Hepatocyte (in vitro differentiated cells): ENCODE measurements at regions not wholly inside any gene's neighbourhood (a gene's known extent, or its start where the extent isn't known, plus 50 kb on each side); places are given as distances from the start of the nearest gene placed in this dataset.

Source experiments
- DNase-seq: peaks from one replicate; pipeline ENCODE4 v3.0.0-alpha.2; 2016; ENCODE audit warnings: low spot score
- H2AFZ ChIP-seq: fragments of 200-600 bp; sonication (generic); 2 replicates; pipeline ENCODE4 v1.6.0; 2016; ENCODE audit warnings: antibody characterized with exemption, mild to moderate bottlenecking
- H3K27ac ChIP-seq: fragments of 200-600 bp; sonication (generic); 2 replicates; pipeline ENCODE4 v1.5.1; 2016; ENCODE audit warnings: mild to moderate bottlenecking
- H3K27me3 ChIP-seq: fragments of 200-600 bp; sonication (generic); 2 replicates; pipeline ENCODE4 v1.6.1; 2016
- H3K36me3 ChIP-seq: fragments of 200-600 bp; sonication (generic); replicated peaks from 2 replicates; pipeline ENCODE4 v1.5.1; 2016; ENCODE audit warnings: low read depth; ENCODE audit not compliant: insufficient read depth
- H3K4me1 ChIP-seq: fragments of 200-600 bp; sonication (generic); 2 replicates; pipeline ENCODE4 v1.5.1; 2016; ENCODE audit warnings: mild to moderate bottlenecking, moderate library complexity; ENCODE audit not compliant: insufficient read depth
- H3K4me2 ChIP-seq: fragments of 200-600 bp; sonication (generic); 2 replicates; pipeline ENCODE4 v1.6.0; 2016
- H3K4me3 ChIP-seq: fragments of 200-600 bp; sonication (generic); 2 replicates; pipeline ENCODE4 v1.5.1; 2016; ENCODE audit warnings: mild to moderate bottlenecking
- H3K79me2 ChIP-seq: fragments of 200-600 bp; sonication (generic); 2 replicates; pipeline ENCODE4 v1.6.0; 2017; ENCODE audit warnings: mild to moderate bottlenecking
- H3K9me2 ChIP-seq: fragments of 200-600 bp; sonication (generic); replicated peaks from 2 replicates; pipeline ENCODE4 v1.6.0; 2017; ENCODE audit warnings: mild to moderate bottlenecking; ENCODE audit not compliant: insufficient read depth
- H3K9me3 ChIP-seq: fragments of 200-600 bp; sonication (generic); 2 replicates; pipeline ENCODE4 v1.5.1; 2016; ENCODE audit warnings: low read depth, mild to moderate bottlenecking
- H4K20me1 ChIP-seq: fragments of 200-600 bp; sonication (generic); 2 replicates; pipeline ENCODE4 v1.6.0; 2016; ENCODE audit warnings: mild to moderate bottlenecking; ENCODE audit not compliant: insufficient read depth, poor library complexity, severe bottlenecking
- CTCF ChIP-seq: fragments of 200-600 bp; sonication (generic); IDR thresholded peaks from 2 replicates; pipeline ENCODE4 v1.5.1; 2016; ENCODE audit warnings: antibody characterized with exemption, mild to moderate bottlenecking; ENCODE audit not compliant: poor library complexity
- EZH2 ChIP-seq: fragments of 200-600 bp; sonication (generic); IDR thresholded peaks from 2 replicates; pipeline ENCODE4 v1.6.1; 2016; ENCODE audit warnings: antibody characterized with exemption, mild to moderate bottlenecking, borderline replicate concordance
- EZH2phosphoT487 ChIP-seq: fragments of 200-600 bp; sonication (generic); IDR thresholded peaks from one replicate; pipeline ENCODE4 v1.6.1; 2018; ENCODE audit warnings: antibody characterized with exemption, mild to moderate bottlenecking, low read depth, moderate library complexity; ENCODE audit not compliant: unreplicated experiment, severe bottlenecking
- WGBS: methylation state at CpG from one replicate; pipeline ENCODE4 v1.1.6; 2016; ENCODE audit warnings: low lambda C conversion rate; ENCODE audit errors: missing lambda C conversion rate; 5-methylcytosine and 5-hydroxymethylcytosine counted together

- TF ChIP-seq EZH2 (no peak), EZH2phosphoT487 (no peak), CTCF (no peak)
- Histone ChIP-seq H3K4me3 (no peak overlapping the region), H3K27me3 (no peaks in the 10 kb centered on the region), H2AFZ (no peak overlapping the region), H3K9me3 (no peaks in the 10 kb centered on the region), H3K79me2 (no peaks in the 10 kb centered on the region), H3K4me2 (no peak overlapping the region), H3K9me2 (no peaks in the 10 kb centered on the region), H3K4me1 (no peaks in the 10 kb centered on the region), H3K27ac (no peak overlapping the region), H4K20me1 (no peaks in the 10 kb centered on the region), H3K36me3 (no peaks in the 10 kb centered on the region)
- 93% methylated on average over 10 of the region's 10 CpGs for WGBS
- DNase-seq: no peak
These were observed 132.7 kb upstream of the SLC24A3 start for GRCh38 chr20:19079536-19080299.

- Histone ChIP-seq H3K36me3 (no peaks in the 10 kb centered on the region), H3K4me2 (no peak overlapping the region), H3K27ac (no peak overlapping the region), H3K27me3 (no peaks in the 10 kb centered on the region), H3K4me3 (no peak overlapping the region), H3K9me3 (no peaks in the 10 kb centered on the region), H4K20me1 (no peaks in the 10 kb centered on the region), H3K9me2 (no peaks in the 10 kb centered on the region), H2AFZ (no peak overlapping the region), H3K79me2 (no peaks in the 10 kb centered on the region), H3K4me1 (no peaks in the 10 kb centered on the region)
- TF ChIP-seq CTCF (no peak), EZH2 (no peak), EZH2phosphoT487 (no peak)
- no peak for DNase-seq
- WGBS: 60% methylated on average over 1 of the region's 1 CpG
These were observed 130.5 kb upstream of the SLC24A3 start for GRCh38 chr20:19081937-19082336.

- Histone ChIP-seq H3K27ac (no peak overlapping the region), H3K9me3 (no peaks in the 10 kb centered on the region), H3K4me2 (no peak overlapping the region), H3K79me2 (no peaks in the 10 kb centered on the region), H3K36me3 (no peaks in the 10 kb centered on the region), H3K4me3 (no peak overlapping the region), H4K20me1 (no peaks in the 10 kb centered on the region), H2AFZ (no peak overlapping the region), H3K27me3 (no peaks in the 10 kb centered on the region), H3K9me2 (no peaks in the 10 kb centered on the region), H3K4me1 (no peaks in the 10 kb centered on the region)
- 91% methylated on average over 8 of the region's 8 CpGs for WGBS
- no peak for DNase-seq
- TF ChIP-seq CTCF (no peak), EZH2phosphoT487 (no peak), EZH2 (no peak)
These were observed 129.3 kb upstream of the SLC24A3 start for GRCh38 chr20:19083136-19083621.
